SIG-M5 treated with dmso at 0.1 percent for 504 hours (cell line): ENCODE measurements at regions not wholly inside any gene's neighbourhood (a gene's known extent, or its start where the extent isn't known, plus 50 kb on each side); places are given as distances from the start of the nearest gene placed in this dataset.
"Not testable (repeated sequence)": the region's sequence is repeated elsewhere in the genome, so short reads cannot be mapped to it uniquely, and the experiment has no call there.

ENCODE experiments used
- DNase-seq: peaks from one replicate; lab custom pipeline; 2025; ENCODE audit not compliant: unreplicated experiment; lab: John Stamatoyannopoulos, UW

DNA sequence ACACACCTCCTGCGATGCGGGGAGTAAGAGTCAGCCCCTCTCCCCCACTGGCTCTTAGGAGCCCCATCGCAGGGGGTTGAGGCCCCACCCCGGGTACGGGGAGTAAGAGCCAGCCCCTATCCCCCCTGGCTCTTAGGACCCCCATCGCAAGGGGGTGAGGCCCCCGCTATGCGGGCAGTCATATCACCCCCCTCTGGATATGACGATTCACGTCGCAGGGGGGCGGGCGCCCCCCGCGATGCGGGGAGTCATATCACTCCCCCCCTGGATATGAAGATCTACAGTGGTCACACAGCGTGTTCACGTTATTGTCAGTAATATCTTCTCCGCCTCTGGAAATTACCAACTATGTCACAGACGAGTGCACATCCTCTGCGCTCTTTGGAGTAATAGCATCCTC, 61.1 kb downstream of the DEFB131A start:
- DNase-seq = not testable (repeated sequence)

DNA sequence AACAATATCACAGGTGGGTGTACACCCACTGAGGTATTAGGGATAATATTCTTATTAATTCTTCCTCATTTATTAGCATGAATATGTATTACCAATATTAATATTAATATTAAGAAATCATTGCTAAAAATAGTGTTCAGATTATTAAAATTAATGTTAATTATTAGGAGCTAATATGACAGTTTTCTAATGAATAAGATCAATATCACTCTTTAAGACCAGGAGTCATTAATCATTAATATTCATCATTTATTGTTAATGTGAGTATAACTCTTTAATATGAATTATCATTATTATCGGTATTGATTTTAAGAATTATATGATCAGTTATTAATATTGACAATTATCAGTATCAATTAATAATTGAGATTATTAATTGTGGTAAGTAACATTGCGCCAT, 62.5 kb downstream of the DEFB131A start:
- DNase-seq = not testable (repeated sequence)

DNA sequence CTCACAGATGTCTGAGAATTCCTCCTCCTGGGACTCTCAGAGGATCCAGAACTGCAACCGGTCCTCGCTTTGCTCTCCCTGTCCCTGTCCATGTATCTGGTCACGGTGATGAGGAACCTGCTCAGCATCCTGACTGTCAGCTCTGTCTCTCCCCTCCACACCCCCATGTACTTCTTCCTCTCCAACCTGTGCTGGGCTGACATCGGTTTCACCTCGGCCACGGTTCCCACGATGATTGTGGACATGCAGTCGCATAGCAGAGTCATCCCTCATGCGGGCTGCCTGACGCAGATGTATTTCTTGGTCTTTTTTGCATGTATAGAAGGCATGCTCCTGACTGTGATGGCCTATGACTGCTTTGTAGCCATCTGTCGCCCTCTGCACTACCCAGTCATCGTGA, 68.7 kb downstream of the DEFB131A start:
- not testable (repeated sequence) for DNase-seq

DNA sequence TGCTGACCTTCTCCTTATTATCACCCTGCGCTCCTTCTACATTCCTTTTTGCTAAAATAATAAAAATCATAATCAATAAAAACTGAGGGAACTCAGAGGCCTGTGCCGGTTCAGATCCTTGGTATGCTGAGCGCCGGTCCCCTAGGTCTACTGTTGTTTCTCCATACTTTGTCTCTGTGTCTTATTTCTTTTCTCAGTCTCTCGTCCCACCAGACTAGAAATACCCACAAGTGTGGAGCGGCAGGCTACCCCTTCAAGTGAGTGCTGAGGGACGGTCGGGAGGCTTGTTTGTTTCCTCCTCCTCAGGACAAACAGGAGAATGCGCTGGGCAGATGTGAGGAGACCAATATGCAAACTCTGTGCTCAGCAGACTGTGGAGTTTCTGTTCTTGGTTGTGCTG, 75.4 kb downstream of the DEFB131A start:
- not testable (repeated sequence) for DNase-seq

DNA sequence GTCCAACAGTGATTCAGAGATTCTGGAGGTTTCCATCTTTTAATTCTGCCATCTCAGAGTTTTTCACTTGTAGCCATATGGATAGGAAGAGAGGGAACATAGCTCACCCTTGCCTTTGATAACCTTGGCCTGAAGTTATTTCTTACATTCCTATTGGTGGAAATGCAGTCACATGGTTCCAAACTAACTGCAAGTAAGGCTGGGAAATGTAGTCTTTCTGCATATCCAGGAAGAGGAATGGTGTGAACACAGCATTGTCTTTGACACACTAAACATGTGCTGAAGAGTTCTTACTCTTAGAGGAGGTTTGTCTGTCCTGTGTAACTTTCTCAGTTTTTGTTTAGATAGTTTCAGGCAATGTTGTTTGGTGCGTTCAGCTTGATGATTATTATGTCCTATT, 78.7 kb downstream of the DEFB131A start:
- DNase-seq = not testable (repeated sequence)

DNA sequence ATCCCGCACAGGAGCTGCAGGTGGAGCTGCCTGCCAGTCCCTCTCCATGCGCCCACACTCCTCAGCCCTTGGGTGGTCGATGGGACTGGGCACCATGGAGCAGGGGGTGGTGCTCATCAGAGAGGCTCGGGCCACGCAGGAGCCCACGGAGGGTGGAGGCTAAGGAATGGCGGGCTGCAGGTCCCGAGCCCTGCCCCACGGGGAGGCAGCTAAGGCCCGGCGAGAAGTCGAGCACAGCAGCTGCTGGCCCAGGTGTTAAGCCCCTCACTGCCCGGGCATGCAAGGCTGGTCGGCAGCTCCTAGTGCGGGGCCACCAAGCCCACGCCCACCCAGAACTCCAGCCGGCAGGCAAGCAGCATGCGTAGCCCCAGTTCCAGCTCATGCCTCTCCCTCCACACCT, 80.2 kb downstream of the DEFB131A start:
- DNase-seq = not testable (repeated sequence)

DNA sequence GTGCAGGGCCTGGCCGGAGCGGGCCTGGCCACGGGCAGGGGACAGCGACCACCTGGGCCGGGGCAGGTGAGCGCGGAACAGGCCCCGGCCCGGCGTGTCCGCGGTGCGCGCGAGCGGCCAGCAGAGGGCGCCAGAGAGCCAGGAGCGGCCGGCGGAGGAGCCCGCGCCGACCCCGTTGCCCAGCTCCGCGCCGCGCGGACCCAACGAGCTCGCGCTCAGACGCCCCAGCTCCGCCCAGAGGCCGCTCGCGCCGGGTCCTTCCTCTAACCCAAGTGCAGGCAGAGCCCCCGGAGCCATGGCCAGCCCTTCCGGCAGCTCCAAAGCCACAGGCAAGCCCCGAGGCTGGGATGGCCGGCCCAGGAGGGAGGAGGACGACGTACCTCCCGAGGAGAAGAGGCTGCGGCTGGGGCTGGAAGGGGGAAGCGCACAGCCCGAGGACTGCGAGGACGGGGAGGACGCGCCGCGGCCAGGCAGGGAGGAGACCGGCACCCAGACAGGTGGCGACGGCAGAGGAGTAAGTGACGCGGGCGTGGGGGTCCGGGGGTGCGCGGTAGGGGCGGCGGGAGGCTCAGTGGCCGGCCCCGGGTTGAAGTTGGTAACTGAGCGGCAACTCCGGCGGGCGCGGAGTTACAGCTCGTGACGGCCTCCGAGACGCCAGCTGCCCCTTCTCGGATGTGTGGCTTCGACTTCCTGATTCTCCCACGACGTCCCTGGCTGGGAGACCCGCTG, 88.1 kb downstream of the DEFB131A start:
- peak; percentile 14 for DNase-seq

DNA sequence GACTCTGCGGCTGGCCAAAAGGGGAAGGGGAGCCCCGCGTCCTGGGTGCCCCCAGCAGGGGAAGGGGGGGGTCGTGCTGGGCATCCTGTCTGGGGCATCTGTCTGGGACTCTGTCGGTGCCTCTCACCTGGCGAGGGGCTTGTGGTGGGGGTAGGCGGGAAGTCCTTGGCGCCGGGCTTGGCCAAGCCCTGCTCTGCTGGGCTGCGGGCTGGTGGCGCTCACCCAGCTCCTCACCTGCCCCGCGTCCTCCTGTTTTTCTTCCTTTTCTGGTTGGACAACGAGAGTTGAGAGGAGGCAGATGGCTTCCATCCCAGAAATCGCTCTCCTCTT, 88.6 kb downstream of the DEFB131A start:
- not testable (repeated sequence) for DNase-seq

DNA sequence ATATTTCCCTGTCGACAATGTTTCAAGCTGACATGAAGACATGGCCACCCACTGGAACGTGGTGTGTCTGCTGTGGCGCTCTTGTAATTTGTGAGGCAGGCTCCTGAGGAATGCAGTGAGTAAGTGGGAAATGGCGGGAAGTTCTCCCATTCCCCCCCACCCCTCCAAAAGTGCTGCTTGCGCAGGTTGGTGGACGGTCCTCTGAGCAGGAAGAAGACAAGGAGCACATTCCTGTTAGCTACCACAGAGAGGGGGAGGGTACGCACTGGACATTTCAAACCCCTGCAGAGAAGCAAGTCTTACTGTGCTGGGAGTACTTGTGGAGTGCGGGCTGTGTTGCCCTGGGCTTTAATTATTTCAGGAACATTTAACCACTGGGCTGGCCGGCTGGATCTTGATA, 92.9 kb downstream of the DEFB131A start:
- DNase-seq = not testable (repeated sequence)

DNA sequence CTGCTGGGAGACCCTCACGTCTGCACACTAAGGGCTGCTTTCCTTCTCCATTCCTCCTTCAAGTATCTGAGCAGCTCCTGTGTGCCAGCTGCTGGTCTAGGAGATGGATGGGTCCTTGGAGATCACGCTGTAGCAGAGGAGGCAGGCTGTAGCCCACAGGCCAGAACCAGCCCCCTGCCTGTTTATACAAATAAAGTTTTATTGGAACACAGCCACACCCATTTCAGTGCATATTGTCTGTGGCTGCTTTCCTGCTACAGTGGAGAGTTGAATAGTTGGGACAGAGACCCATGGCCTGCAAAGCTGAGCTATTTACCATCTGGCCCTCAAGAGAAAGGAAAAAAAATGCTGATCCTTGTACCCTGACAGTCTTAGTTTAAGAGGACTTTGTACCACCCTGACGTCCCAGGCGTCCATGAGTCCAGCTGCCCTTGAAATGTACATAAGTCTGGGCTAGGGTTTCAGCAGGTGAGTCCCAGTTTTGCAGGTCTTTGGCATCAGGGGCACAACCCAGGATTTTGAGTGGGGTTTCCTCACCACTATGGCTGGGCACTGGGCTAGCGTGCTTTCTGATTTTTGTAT, 95.8 kb downstream of the DEFB131A start:
- not testable (repeated sequence) for DNase-seq

DNA sequence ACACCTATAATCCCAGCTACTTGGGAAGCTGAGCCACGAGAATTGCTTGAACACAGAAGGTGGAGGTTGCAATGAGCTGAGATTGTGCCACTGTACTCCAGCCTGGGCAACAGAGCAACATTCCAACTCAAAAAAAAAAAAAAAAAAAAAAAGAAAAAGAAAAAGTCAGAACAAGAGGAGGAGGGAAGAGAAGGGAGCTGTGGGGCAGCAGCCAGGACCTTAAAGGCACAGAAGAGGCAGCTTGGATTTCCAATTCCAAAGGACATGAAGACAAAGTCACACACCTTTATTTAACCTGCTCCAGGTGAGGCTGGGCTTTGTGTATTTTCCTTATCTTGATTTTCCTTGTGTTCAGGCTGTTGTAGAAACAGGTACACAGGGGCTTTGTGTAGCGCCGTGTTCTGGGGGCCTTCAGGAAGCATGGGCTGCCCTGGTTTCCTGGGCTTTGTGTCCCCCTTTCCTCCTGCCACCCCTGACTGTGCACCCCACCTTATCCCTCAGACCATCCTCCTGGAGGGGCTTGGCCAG, 97.2 kb downstream of the DEFB131A start:
- not testable (repeated sequence) for DNase-seq

DNA sequence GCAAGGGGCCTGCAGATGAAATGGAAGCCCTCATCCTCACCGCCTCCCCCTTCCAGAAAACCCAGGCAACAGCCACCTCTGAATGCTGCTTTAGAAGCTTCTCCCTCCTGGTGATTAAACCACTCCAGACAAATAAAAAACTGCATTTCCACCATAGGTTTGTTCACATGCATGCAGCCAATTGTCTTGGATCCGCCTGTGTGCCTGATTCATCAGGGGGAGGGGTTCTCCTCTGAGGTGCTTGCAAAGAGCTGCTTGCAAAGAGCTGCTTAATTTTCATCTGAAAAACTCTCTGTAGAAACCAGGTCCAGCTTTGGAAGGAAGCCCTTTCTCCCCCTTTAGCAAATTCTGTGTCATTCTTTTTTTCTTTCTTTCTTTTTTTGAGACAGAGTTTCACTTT, 100.6 kb downstream of the DEFB131A start:
- DNase-seq = not testable (repeated sequence)

DNA sequence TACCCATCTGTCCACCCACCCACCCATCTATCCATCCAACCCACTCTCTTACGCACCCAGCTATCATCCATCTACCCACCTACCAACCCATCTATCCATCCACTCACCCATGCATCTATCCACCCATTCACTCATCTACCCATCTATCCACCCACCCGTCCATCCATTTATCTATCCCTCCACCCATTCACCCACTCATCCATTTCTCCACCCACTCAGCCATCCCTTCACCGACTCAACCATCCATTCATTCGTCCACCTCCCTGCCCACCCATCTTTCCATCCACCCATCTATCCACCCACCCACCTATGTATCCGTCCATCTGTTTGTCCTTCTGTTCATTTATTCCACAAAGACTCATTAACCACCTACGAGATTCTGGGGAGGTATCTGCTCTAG, 103.3 kb downstream of the DEFB131A start:
- DNase-seq = not testable (repeated sequence)

DNA sequence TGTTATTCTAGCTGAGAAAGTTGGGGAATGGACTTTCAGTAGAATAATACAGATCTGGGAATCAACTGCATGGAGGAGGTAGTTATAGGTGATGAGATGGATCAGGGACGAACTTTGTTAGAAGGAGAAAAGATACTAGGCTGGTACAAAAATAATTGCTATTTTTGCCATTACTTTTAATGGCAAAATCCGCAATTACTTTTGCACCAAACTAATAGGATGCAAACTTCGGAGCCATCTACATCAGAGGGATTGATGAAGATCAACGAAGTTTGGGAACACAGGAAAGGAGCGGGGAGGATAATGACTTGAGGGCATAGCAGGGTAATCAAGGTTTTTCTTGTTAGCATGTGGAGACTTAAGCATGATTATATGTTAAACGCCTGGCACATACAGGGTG, 111.9 kb downstream of the DEFB131A start:
- DNase-seq = not testable (repeated sequence)

DNA sequence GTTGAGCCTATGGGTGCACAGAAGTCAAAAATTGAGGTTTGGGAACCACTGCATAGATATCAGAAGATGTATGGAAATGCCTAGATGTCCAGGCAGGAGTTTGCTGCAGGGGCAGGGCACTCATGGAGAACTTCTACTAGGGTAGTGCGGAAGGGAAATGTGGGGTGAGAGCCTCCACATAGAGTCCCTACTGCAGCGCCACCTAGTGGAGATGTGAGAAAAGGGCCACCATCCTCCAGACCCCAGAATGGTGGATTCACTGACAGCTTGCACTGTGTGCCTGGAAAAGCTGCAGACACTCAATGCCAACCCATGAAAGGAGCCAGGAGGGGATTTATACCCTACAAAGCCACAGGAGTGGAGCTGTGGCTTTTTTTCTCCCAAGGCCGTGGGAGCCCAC, 133.7 kb downstream of the DEFB131A start:
- DNase-seq = not testable (repeated sequence)

DNA sequence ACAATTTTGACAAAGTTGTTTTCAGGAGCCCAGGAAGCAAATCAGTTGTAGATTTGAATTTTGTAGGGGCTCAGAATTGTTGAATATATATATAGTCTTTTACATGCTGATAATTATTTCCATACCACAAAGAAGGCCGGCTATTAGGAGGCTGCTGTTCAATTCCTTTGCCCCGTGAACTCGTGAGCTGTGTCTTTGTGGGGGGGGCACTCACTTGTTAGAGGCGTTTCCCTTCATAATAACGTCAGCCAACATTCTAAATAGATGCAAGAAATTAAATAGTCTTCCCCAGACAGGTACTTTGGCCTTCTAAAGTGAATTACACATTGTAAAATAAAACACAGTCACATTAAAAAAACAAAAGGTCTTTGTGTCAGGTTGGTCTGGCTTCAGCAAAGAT, 138.7 kb downstream of the DEFB131A start:
- not testable (repeated sequence) for DNase-seq

DNA sequence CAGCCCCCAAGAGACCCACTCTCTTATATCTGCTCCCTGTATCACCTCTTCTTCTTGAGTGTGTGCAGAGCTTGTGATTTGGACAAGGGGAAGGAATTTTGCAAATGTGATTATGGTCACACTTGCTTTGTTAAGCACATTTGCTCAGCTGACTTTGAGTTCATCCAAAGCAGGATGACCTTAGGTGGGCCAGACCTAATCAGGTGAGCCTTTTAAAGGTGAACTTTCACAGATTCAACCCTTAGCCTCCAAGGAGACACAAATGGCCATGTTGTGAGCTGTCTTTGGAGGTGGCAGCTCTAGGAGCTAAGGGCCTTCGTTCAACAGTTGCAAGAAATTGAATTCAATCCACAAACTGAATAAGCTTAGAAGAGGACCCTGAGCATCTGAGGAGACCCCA, 147.8 kb downstream of the DEFB131A start:
- no peak for DNase-seq

DNA sequence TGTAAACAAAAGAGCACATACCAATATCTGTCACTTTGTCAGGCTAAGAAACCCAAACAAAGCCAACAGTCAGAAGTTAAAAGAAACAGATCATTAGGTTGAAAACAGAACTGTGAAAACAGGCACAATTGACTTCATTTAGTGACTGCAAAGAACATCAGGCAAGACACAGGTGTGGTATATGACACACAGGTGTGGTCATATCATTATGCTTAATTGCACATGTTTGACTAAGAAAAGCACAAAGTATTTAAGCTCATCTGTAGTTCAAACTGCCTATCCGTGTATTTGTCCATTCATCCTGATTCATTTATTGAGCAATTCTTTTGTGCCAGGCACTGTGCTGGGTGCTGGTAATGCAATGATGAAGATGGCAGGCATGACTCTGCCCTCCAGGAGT, 150.7 kb downstream of the DEFB131A start:
- DNase-seq = no peak

DNA sequence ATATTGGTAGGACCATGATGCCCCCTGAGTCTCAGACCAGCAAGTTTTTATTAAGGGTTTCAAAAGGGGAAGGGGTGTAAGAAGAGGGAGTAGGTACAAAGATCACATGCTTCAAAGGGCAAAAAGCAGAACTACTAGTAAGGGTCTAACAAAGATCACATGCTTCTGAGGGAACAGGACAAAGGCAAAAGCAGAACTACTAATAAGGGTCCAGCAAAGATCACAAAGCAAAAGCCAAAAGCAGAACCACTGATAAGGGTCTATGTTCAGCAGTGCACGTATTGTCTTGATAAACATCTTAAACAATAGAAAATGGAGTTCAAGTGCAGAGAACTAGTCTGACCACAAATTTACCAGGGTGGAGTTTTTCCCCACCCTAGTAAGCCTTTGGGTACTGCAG, 151.3 kb downstream of the DEFB131A start:
- peak; percentile 19 for DNase-seq

DNA sequence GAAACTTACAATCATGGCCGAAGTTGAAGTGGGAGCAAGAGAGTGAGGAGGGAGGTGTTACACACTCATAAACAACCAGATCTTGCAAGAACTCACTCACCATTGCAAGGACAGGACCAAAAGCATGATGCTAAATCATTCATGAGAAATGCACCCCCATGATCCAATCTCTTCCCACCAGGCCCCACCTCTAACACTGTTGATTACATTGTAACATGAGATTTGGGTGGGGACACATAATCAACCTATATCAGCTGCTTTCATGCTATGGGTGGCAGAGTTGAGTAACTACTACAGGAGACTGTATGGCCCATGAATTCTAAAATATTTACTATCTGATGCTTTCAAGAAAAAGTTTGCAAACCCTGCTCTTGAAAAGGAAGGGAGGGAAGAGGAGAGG, 155.1 kb downstream of the DEFB131A start:
- no peak for DNase-seq

DNA sequence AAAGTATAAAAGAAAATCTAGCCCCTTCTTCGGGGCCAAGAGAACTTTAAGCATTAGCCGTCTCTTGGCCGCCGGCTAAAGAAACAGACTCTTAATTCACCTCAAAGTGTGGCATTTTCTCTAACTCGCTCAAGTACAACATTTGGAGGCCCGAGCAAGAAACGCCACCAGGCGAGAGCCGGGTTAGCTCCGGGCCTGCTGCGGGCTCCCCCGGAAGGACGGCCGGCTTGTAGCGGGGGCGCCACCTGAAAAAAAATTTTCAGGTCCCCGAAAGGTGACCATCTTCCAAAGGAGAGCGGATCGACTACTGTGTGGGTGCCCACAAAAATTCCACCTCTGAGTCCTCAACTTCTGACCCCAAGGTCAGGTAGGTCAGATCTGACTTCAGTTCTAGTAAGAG, 156.0 kb downstream of the DEFB131A start:
- DNase-seq = no peak

DNA sequence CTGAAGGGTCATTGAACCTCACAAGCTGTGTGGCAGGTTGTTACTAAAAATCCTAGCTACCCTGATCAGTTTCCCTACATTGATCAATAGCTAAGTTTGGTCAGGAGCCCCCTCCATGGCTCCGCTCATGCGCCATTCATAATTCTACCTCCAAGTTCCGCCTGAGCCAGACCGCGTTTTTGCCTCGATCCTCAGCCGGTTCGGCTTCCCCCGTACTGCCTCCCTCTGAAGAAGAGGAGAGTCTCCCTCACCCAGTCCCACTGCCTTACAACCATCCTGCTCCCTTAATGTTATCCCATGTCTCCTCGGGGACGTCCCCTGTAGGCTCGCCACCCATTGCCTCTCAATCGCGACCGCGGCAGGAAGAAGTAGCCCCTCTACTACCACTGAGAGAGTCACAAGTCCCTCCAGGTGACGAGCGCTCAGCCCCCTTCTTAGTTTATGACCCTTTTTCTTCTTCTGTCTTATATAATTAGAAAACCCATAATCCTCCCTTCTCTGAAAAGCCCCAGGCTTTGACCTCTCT, 158.2 kb downstream of the DEFB131A start:
- DNase-seq = no peak
